ENCODE measurements at regions not wholly inside any gene's neighbourhood (a gene's known extent, or its start where the extent isn't known, plus 50 kb on each side); places are given as distances from the start of the nearest gene placed in this dataset.

DNA sequence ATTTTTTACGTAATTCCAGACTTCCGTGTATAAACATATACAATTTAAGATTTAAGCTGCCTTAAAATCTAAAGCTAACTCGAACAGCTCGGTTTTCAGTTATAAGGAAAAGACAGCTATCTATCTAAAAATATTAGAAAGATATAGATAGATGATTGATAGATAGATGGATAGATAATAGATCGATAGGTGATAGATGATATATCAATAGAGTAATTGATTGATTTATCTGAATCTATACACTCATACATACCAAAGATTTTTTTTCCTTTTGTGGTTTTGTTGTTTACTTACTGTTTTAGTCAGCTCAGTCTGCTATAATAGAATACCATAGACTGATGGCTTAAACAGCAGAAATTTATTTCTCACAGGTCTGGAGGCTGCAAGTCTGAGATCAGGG lies 278.5 kb upstream of the PLD5 start:
- DNase-seq (ENCODE audit: low read depth, low spot score) (no peak), ATAC-seq (no peak)
- Histone ChIP-seq H3K27me3 (ENCODE audit: control insufficient read depth, insufficient read depth, low read length) (no peaks in the 10 kb centered on the region), H3K36me3 (ENCODE audit: control insufficient read depth, insufficient read depth, low read length) (no peaks in the 10 kb centered on the region), H3K4me3 (ENCODE audit: low read depth in 2 of 2, low read length in 2 of 2) (no peak overlapping the region), H3K4me1 (ENCODE audit: control insufficient read depth, insufficient read depth, low read length) (no peaks in the 10 kb centered on the region), H3K27ac (ENCODE audit: low read length) (no peak overlapping the region), H3K9me3 (ENCODE audit: control insufficient read depth, insufficient read depth, low read depth, low read length) (no peaks in the 10 kb centered on the region)
- TF ChIP-seq, protein P1, sequence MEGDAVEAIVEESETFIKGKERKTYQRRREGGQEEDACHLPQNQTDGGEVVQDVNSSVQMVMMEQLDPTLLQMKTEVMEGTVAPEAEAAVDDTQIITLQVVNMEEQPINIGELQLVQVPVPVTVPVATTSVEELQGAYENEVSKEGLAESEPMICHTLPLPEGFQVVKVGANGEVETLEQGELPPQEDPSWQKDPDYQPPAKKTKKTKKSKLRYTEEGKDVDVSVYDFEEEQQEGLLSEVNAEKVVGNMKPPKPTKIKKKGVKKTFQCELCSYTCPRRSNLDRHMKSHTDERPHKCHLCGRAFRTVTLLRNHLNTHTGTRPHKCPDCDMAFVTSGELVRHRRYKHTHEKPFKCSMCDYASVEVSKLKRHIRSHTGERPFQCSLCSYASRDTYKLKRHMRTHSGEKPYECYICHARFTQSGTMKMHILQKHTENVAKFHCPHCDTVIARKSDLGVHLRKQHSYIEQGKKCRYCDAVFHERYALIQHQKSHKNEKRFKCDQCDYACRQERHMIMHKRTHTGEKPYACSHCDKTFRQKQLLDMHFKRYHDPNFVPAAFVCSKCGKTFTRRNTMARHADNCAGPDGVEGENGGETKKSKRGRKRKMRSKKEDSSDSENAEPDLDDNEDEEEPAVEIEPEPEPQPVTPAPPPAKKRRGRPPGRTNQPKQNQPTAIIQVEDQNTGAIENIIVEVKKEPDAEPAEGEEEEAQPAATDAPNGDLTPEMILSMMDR (IDR thresholded peaks at IDR 0.05) = no peak
- TF ChIP-seq TCF7L2 (IDR thresholded peaks at IDR 0.05; ENCODE audit: low read depth, low read length) (no peak), SIN3A (IDR thresholded peaks at IDR 0.05; ENCODE audit: borderline replicate concordance, insufficient read depth, low read depth, low read length) (no peak), POLR2AphosphoS5 (IDR thresholded peaks at IDR 0.05; ENCODE audit: low read depth, low read length) (no peak)
- TF ChIP-seq, protein P2, sequence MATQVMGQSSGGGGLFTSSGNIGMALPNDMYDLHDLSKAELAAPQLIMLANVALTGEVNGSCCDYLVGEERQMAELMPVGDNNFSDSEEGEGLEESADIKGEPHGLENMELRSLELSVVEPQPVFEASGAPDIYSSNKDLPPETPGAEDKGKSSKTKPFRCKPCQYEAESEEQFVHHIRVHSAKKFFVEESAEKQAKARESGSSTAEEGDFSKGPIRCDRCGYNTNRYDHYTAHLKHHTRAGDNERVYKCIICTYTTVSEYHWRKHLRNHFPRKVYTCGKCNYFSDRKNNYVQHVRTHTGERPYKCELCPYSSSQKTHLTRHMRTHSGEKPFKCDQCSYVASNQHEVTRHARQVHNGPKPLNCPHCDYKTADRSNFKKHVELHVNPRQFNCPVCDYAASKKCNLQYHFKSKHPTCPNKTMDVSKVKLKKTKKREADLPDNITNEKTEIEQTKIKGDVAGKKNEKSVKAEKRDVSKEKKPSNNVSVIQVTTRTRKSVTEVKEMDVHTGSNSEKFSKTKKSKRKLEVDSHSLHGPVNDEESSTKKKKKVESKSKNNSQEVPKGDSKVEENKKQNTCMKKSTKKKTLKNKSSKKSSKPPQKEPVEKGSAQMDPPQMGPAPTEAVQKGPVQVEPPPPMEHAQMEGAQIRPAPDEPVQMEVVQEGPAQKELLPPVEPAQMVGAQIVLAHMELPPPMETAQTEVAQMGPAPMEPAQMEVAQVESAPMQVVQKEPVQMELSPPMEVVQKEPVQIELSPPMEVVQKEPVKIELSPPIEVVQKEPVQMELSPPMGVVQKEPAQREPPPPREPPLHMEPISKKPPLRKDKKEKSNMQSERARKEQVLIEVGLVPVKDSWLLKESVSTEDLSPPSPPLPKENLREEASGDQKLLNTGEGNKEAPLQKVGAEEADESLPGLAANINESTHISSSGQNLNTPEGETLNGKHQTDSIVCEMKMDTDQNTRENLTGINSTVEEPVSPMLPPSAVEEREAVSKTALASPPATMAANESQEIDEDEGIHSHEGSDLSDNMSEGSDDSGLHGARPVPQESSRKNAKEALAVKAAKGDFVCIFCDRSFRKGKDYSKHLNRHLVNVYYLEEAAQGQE (IDR thresholded peaks at IDR 0.05; ENCODE audit: insufficient read depth in 1 of 2, low read depth in 2 of 2, low read length in 1 of 2) = no peak
- no TSS peak for BruUV-seq (replicated peaks)
- intact Hi-C loops (cut with micrococcal nuclease; ENCODE audit: unreplicated experiment) = no loop called here
- ChIA-PET CTCF (no interaction called here), POLR2A (no interaction called here)
- in situ Hi-C loops (cut with HindIII; ENCODE audit: low pct_unique_long_range_greater_than_20kb, low sequenced_read_pairs) = no loop called here

DNA sequence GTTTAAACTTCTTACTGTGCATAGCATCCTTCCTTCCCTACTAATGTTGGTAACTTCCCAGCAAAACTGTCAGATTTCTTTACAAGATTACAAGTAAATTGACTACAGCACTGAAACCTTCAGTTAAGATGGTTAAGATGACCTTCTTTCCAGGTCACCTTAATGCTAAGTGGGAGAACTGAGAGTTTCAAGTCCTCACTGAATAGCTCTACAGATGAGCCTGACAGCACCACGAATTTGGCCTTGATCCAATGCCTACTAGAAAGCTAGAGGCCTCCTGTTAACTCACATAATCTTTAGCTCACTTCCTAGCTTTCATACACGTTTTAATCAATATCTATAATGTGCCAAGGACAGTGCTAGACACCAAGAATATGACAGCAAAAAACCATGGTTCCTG lies 276.0 kb upstream of the PLD5 start:
- ATAC-seq = no peak
- in situ Hi-C loops (cut with HindIII; ENCODE audit: low pct_unique_long_range_greater_than_20kb, low sequenced_read_pairs) = no loop called here
- H3K4me1 ChIP-seq (ENCODE audit: control insufficient read depth, insufficient read depth, low read length) = no peaks in the 10 kb centered on the region
- H3K36me3 ChIP-seq (ENCODE audit: control insufficient read depth, insufficient read depth, low read length) = no peaks in the 10 kb centered on the region
- no peaks in the 10 kb centered on the region for H3K9me3 ChIP-seq (ENCODE audit: control insufficient read depth, insufficient read depth, low read depth, low read length)
- H3K27ac ChIP-seq (ENCODE audit: low read length) = no peak overlapping the region
- no TSS peak for BruUV-seq (replicated peaks)
- TF ChIP-seq, protein P2 (IDR thresholded peaks at IDR 0.05; ENCODE audit: insufficient read depth in 1 of 2, low read depth in 2 of 2, low read length in 1 of 2) = no peak
- TF ChIP-seq POLR2AphosphoS5 (IDR thresholded peaks at IDR 0.05; ENCODE audit: low read depth, low read length) (no peak), SIN3A (IDR thresholded peaks at IDR 0.05; ENCODE audit: borderline replicate concordance, insufficient read depth, low read depth, low read length) (no peak), TCF7L2 (IDR thresholded peaks at IDR 0.05; ENCODE audit: low read depth, low read length) (no peak)
- TF ChIP-seq, protein P1 (IDR thresholded peaks at IDR 0.05) = no peak
- no peak for DNase-seq (ENCODE audit: low read depth, low spot score)
- POLR2A ChIA-PET = no interaction called here
- H3K4me3 ChIP-seq (ENCODE audit: low read depth in 2 of 2, low read length in 2 of 2) = no peak overlapping the region
- CTCF ChIA-PET = no interaction called here
- peaks cover 2% of the 10 kb centered on the region; the same call in 1 of the 2 replicates for H3K27me3 ChIP-seq (ENCODE audit: control insufficient read depth, insufficient read depth, low read length)
- intact Hi-C loops (cut with micrococcal nuclease; ENCODE audit: unreplicated experiment) = no loop called here
